BLaER1 treated with 17β-estradiol and CSF1 and Interleukin-3, amounts not matched to agents 10 nM and 100 nM (cell line): ENCODE measurements at regions not wholly inside any gene's neighbourhood (a gene's known extent, or its start where the extent isn't known, plus 50 kb on each side); places are given as distances from the start of the nearest gene placed in this dataset.
A peak's percentile ranks its signal among the peaks of the same experiment; 100 is the strongest.

Experiments
- H3K27ac ChIP-seq, 11 experiments: shearing (Covaris generic); formaldehyde crosslinking; 2 replicates each; pipeline ENCODE4 v1.8.1; 2022
- H3K27me3 ChIP-seq, 11 experiments: shearing (Covaris generic); formaldehyde crosslinking; 2 replicates each; pipeline ENCODE4 v1.8.1; 2022
- H3K36me3 ChIP-seq, 11 experiments: shearing (Covaris generic); formaldehyde crosslinking; 2 replicates each; pipeline ENCODE4 v1.8.1; 2022
- H3K4me1 ChIP-seq, 10 experiments: shearing (Covaris generic); formaldehyde crosslinking; 2 replicates each; pipeline ENCODE4 v1.8.1; 2022
- H3K4me2 ChIP-seq, 11 experiments: shearing (Covaris generic); formaldehyde crosslinking; 2 replicates each; pipeline ENCODE4 v1.8.1; 2022
- H3K4me3 ChIP-seq, 10 experiments: shearing (Covaris generic); formaldehyde crosslinking; 2 replicates each; pipeline ENCODE4 v1.8.1; 2022
- H3K9ac ChIP-seq, 11 experiments: shearing (Covaris generic); formaldehyde crosslinking; 2 replicates each; pipeline ENCODE4 v1.8.1; 2022
- H3K9me3 ChIP-seq, 11 experiments: shearing (Covaris generic); formaldehyde crosslinking; replicated peaks in 1 of 11; 2 replicates each; pipeline ENCODE4 v1.8.1; 2022
- H4K20me1 ChIP-seq, 11 experiments: shearing (Covaris generic); formaldehyde crosslinking; 2 replicates each; pipeline ENCODE4 v1.8.1; 2022
- Cebpa-rat ChIP-seq, 11 experiments: shearing (Covaris generic); IDR thresholded peaks; 2 replicates each; pipeline ENCODE4 v1.8.1; 2022

GRCh38 chr13:55727683-55728082, 1413.0 kb upstream of the PRR20A start:
- TF ChIP-seq Cebpa-rat (IDR thresholded peaks at IDR 0.05), result no peak
- no peak overlapping the region for H3K4me3 ChIP-seq
- no peak overlapping the region for H3K27ac ChIP-seq
- no peaks in the 10 kb centered on the region for H3K9me3 ChIP-seq
- no peaks in the 10 kb centered on the region for H3K27me3 ChIP-seq
- no peaks in the 10 kb centered on the region for H4K20me1 ChIP-seq
- no peak overlapping the region for H3K4me2 ChIP-seq
- no peaks in the 10 kb centered on the region for H3K36me3 ChIP-seq
- no peak overlapping the region for H3K9ac ChIP-seq
- no peaks in the 10 kb centered on the region for H3K4me1 ChIP-seq

- Histone ChIP-seq H4K20me1 (no peaks in the 10 kb centered on the region), H3K9ac (no peak overlapping the region), H3K4me2 (no peak overlapping the region), H3K36me3 (no peaks in the 10 kb centered on the region), H3K4me1 (no peaks in the 10 kb centered on the region), H3K4me3 (no peak overlapping the region), H3K9me3 (no peaks in the 10 kb centered on the region), H3K27me3 (no peaks in the 10 kb centered on the region), H3K27ac (no peak overlapping the region)
- no peak for TF ChIP-seq Cebpa-rat (IDR thresholded peaks at IDR 0.05)
These were observed 1412.5 kb upstream of the PRR20A start for GRCh38 chr13:55728247-55728646.

- Histone ChIP-seq H3K27me3 (no peaks in the 10 kb centered on the region), H3K4me2 (no peak overlapping the region), H3K36me3 (no peaks in the 10 kb centered on the region), H3K9ac (no peak overlapping the region), H3K9me3 (no peaks in the 10 kb centered on the region), H3K4me1 (no peaks in the 10 kb centered on the region), H4K20me1 (no peaks in the 10 kb centered on the region), H3K27ac (no peak overlapping the region), H3K4me3 (no peak overlapping the region)
- TF ChIP-seq Cebpa-rat (IDR thresholded peaks at IDR 0.05), result no peak
These were observed 1394.9 kb upstream of the PRR20A start for GRCh38 chr13:55745828-55746227.

- Histone ChIP-seq H3K4me3 (no peak overlapping the region), H3K4me1 (no peaks in the 10 kb centered on the region), H3K27me3 (no peaks in the 10 kb centered on the region), H3K4me2 (no peak overlapping the region), H3K9me3 (no peaks in the 10 kb centered on the region), H3K9ac (no peak overlapping the region), H4K20me1 (no peaks in the 10 kb centered on the region), H3K27ac (no peak overlapping the region), H3K36me3 (no peaks in the 10 kb centered on the region)
- no peak for TF ChIP-seq Cebpa-rat (IDR thresholded peaks at IDR 0.05)
These were observed 1378.7 kb upstream of the PRR20A start for GRCh38 chr13:55761986-55762385.

- no peak for TF ChIP-seq Cebpa-rat (IDR thresholded peaks at IDR 0.05)
- Histone ChIP-seq H3K27me3 (no peaks in the 10 kb centered on the region), H3K9ac (no peak overlapping the region), H3K4me2 (no peak overlapping the region), H3K27ac (no peak overlapping the region), H3K4me3 (no peak overlapping the region), H3K36me3 (no peaks in the 10 kb centered on the region), H3K9me3 (no peaks in the 10 kb centered on the region), H4K20me1 (no peaks in the 10 kb centered on the region), H3K4me1 (no peaks in the 10 kb centered on the region)
These were observed 1363.1 kb upstream of the PRR20A start for GRCh38 chr13:55777612-55778011.

GRCh38 chr13:55783841-55784240, 1356.9 kb upstream of the PRR20A start:
- no peak for TF ChIP-seq Cebpa-rat (IDR thresholded peaks at IDR 0.05)
- Histone ChIP-seq H3K4me2 (peak overlapping the region in 5 of 11 experiments; percentile 10 to 21 (median 12); a peak in 3 of 22 replicates), H3K27ac (no peak overlapping the region), H3K4me1 (peaks cover 0 to 8% (median 3%) of the 10 kb centered on the region in 10 experiments; a peak in 5 of 20 replicates), H3K9me3 (peaks cover 0 to 5% (median 0%) of the 10 kb centered on the region in 11 experiments; a peak in 1 of 22 replicates), H4K20me1 (no peaks in the 10 kb centered on the region), H3K4me3 (no peak overlapping the region), H3K36me3 (no peaks in the 10 kb centered on the region), H3K27me3 (no peaks in the 10 kb centered on the region), H3K9ac (no peak overlapping the region)

- Histone ChIP-seq H3K4me3 (no peak overlapping the region), H3K27ac (no peak overlapping the region), H3K9me3 (peaks cover 0 to 5% (median 0%) of the 10 kb centered on the region in 11 experiments; a peak in 1 of 22 replicates), H3K4me2 (no peak overlapping the region), H3K9ac (no peak overlapping the region), H4K20me1 (no peaks in the 10 kb centered on the region), H3K36me3 (no peaks in the 10 kb centered on the region), H3K27me3 (no peaks in the 10 kb centered on the region), H3K4me1 (peaks cover 0 to 8% (median 2%) of the 10 kb centered on the region in 10 experiments; a peak in 5 of 20 replicates)
- no peak for TF ChIP-seq Cebpa-rat (IDR thresholded peaks at IDR 0.05)
These were observed 1352.2 kb upstream of the PRR20A start for GRCh38 chr13:55788548-55788947.

- Histone ChIP-seq H3K27me3 (no peaks in the 10 kb centered on the region), H3K9ac (no peak overlapping the region), H3K4me3 (no peak overlapping the region), H3K4me1 (no peaks in the 10 kb centered on the region), H3K27ac (no peak overlapping the region), H3K4me2 (no peak overlapping the region), H4K20me1 (no peaks in the 10 kb centered on the region), H3K36me3 (no peaks in the 10 kb centered on the region), H3K9me3 (peaks cover 0 to 5% (median 0%) of the 10 kb centered on the region in 11 experiments; a peak in 1 of 22 replicates)
- no peak for TF ChIP-seq Cebpa-rat (IDR thresholded peaks at IDR 0.05)
These were observed 1348.0 kb upstream of the PRR20A start for GRCh38 chr13:55792544-55793193.

- Histone ChIP-seq H3K9ac (no peak overlapping the region), H3K36me3 (no peaks in the 10 kb centered on the region), H3K27me3 (no peaks in the 10 kb centered on the region)
These were observed 1325.2 kb upstream of the PRR20A start for GRCh38 chr13:55815458-55816033.

More at GRCh38 chr13:55815458-55816033, 1325.2 kb upstream of the PRR20A start:
- peaks cover 0 to 19% (median 0%) of the 10 kb centered on the region in 10 experiments; a peak in 4 of 20 replicates for H3K4me1 ChIP-seq
- H3K9me3 ChIP-seq, result peaks cover 0 to 7% (median 0%) of the 10 kb centered on the region in 11 experiments; a peak in 2 of 22 replicates
- no peak overlapping the region for H3K4me3 ChIP-seq
- peak overlapping the region in 2 of 11 experiments; percentile 53 to 62; a peak in 4 of 22 replicates for H3K4me2 ChIP-seq
- no peak for TF ChIP-seq Cebpa-rat (IDR thresholded peaks at IDR 0.05)
- peak overlapping the region in 3 of 11 experiments; percentile 9 to 27 (median 24); a peak in 5 of 22 replicates for H3K27ac ChIP-seq
- H4K20me1 ChIP-seq, result no peaks in the 10 kb centered on the region
